Activated naive CD8-positive, alpha-beta T cell treated with anti-CD3 and anti-CD28 coated beads for 36 hours (primary cell): ENCODE measurements at regions not wholly inside any gene's neighbourhood (a gene's known extent, or its start where the extent isn't known, plus 50 kb on each side); places are given as distances from the start of the nearest gene placed in this dataset.

Source experiments
- DNase-seq: peaks from one replicate; pipeline ENCODE4 v3.0.0; 2021
- H3K27ac Mint-ChIP-seq: one replicate; pipeline ENCODE4 v1.8.0; 2022; ENCODE audit warnings: mild to moderate bottlenecking, moderate library complexity, mixed read lengths
- H3K27me3 Mint-ChIP-seq: one replicate; pipeline ENCODE4 v1.8.0; 2022; ENCODE audit warnings: mild to moderate bottlenecking, mixed read lengths
- H3K36me3 Mint-ChIP-seq: one replicate; pipeline ENCODE4 v1.8.0; 2021; ENCODE audit warnings: mild to moderate bottlenecking, mixed read lengths
- H3K4me1 Mint-ChIP-seq: one replicate; pipeline ENCODE4 v1.8.0; 2021; ENCODE audit warnings: mixed read lengths
- H3K4me3 Mint-ChIP-seq: one replicate; pipeline ENCODE4 v1.8.0; 2022; ENCODE audit warnings: mild to moderate bottlenecking, moderate library complexity, mixed read lengths
- H3K9me3 Mint-ChIP-seq: one replicate; pipeline ENCODE4 v1.8.0; 2022; ENCODE audit warnings: mixed read lengths

DNA sequence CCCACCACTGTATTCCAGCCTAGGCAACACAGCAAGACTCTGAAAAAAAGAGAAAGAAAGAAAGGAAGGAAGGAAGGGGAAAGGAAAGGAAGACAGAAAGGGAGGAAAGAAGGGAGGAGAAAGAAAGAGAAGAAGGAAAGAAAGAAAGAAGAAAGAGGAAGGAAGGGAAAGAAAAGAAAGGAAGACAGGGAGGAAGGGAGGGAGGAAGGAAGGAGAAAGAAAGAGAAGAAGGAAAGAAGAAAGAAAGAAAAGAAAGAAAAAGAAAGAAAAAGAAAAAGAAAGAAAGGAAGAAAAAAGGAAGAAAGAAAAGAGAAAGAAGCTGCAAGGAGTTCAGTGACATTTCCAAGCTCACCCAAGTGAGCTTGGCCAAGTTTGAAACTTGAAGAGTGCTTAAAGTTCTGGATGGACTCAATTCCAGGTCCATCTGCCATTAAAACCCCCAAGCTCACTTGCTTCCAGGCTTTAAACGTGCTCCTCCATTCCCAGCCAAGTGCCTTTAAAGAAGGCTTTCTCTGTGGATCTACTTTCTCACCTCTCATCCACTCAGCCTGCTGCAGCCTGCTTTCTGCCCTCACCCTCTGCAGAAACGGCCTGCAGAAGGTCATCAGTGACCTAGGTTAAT, 101.5 kb downstream of the VCPKMT start:
- Mint-ChIP-seq H3K36me3 (peaks cover 20% of the 10 kb centered on the region), H3K27ac (no peak overlapping the region), H3K9me3 (peaks cover 7% of the 10 kb centered on the region), H3K4me3 (no peak overlapping the region), H3K27me3 (no peaks in the 10 kb centered on the region), H3K4me1 (peaks cover 11% of the 10 kb centered on the region)
- no peak for DNase-seq

DNA sequence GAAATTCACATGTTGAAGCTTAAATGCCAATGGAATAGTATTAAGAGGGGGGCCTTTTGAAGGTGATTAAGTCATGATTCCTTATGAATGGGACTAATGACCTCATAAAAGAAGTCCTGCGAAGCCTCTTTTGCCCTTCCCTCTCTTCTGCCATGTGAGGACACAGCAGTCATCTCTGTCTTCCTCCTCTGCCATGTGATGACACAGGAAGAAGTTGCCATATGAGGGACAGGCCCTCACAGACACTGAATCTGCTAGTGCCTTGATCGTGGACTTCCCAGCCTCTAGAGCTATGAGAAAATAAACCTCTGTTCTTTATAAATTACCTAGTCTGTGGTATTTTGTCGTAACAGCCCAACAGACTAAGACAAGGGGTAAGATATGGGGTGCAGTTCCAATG, 100.7 kb downstream of the VCPKMT start:
- H3K4me1 Mint-ChIP-seq: peaks cover 11% of the 10 kb centered on the region
- H3K4me3 Mint-ChIP-seq: no peak overlapping the region
- peaks cover 24% of the 10 kb centered on the region for H3K36me3 Mint-ChIP-seq
- no peak overlapping the region for H3K27ac Mint-ChIP-seq
- DNase-seq: no peak
- H3K27me3 Mint-ChIP-seq: no peaks in the 10 kb centered on the region
- peaks cover 12% of the 10 kb centered on the region for H3K9me3 Mint-ChIP-seq

DNA sequence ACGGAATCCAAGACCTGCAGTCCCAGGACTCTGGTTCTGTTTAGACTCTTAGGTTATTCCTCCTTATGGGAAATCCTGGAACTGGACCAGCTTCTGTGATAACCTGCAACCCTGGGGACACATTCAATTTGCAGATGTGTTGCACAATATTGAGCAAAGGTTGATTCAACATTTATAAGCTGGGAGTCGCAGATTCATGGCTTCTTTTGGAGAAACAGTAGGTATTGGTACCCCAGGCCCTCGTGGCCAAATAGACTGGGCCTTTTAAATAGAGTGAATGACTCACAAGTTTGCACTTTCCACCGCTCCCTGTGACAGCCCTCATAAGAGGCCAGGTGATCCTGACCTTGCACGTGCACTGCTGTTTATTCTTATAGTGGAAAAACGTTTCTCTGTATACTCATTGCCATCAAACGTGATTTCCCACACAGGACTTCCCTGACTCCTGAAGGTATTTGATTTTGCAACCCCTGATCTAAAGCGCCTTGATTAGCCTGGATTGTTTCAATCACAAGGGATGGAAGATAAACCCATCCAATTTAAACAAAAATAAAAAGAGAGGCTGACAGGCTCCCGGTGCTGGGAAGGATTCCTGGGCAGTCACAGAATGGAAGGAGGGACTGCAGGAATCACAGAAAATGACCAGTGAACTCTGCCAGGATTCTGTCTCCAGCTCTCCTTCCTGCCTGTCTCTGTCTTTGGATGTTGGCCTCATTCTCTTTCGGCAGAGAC, 98.0 kb downstream of the VCPKMT start:
- H3K27me3 Mint-ChIP-seq: no peaks in the 10 kb centered on the region
- H3K36me3 Mint-ChIP-seq: peaks cover 37% of the 10 kb centered on the region
- H3K9me3 Mint-ChIP-seq: peaks cover 20% of the 10 kb centered on the region
- no peak for DNase-seq
- no peak overlapping the region for H3K27ac Mint-ChIP-seq
- H3K4me1 Mint-ChIP-seq: peaks cover 30% of the 10 kb centered on the region
- H3K4me3 Mint-ChIP-seq: no peak overlapping the region

DNA sequence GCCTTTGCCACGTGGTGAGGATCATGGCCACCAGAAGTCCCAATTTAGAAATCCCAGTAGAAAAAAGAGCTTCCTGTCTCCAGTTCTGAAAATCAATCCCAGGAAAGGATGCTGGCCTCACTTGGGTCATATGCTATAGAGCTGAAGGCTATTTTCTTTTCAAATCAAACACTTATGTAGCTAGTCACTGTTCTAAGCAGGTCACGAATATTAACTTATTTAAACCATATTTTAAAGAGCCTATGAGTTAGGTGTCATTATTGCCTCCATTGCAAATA, 97.5 kb downstream of the VCPKMT start:
- no peak overlapping the region for H3K27ac Mint-ChIP-seq

DNA sequence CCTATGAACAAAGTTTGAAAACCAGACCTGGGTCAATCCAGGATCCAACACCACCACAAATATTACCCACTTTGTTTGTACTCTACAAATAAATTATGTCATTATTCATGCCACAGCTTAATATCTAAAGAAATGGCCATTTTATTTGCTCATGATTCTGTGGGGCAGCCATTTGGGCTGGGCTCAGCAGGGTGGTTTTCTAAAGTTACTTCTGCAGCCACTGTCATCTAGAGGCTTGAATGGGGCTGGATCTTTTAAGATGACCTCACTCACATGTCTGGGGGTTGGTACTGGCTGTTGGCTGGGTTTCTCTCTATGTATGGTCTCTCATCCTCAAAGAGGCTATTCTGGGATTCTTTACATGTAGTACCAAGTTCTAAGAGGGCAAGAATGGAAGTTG, 96.2 kb downstream of the VCPKMT start:
- no peak for DNase-seq
- Mint-ChIP-seq H3K4me1 (peaks cover 32% of the 10 kb centered on the region), H3K27me3 (no peaks in the 10 kb centered on the region), H3K4me3 (no peak overlapping the region), H3K9me3 (peaks cover 20% of the 10 kb centered on the region), H3K27ac (no peak overlapping the region), H3K36me3 (peaks cover 37% of the 10 kb centered on the region)

More for the DNA sequence above, 97.5 kb downstream of the VCPKMT start:
- H3K27me3 Mint-ChIP-seq: no peaks in the 10 kb centered on the region
- H3K9me3 Mint-ChIP-seq: peaks cover 20% of the 10 kb centered on the region
- no peak overlapping the region for H3K4me3 Mint-ChIP-seq
- no peak for DNase-seq
- peaks cover 37% of the 10 kb centered on the region for H3K36me3 Mint-ChIP-seq
- H3K4me1 Mint-ChIP-seq: peaks cover 32% of the 10 kb centered on the region

DNA sequence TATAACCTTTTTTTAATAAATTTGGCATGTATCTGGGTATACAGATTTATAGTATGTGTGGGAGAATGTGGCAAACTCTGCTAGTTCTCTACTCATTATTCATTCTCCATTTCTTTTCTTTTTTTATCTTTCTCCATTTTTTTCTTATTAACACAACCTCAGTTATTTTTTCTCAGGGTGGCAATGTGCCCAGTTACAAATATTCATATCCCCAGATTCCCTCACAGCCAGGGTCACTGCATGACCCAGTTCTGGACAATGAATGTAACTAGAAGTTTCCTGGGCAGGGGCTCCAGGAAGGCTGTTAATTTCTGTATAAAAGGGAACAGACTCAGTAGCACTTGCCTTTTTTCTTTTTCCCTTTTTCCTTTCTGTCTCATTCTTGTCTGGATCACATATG, 95.6 kb downstream of the VCPKMT start:
- DNase-seq: no peak
- Mint-ChIP-seq H3K4me1 (peaks cover 31% of the 10 kb centered on the region), H3K4me3 (no peak overlapping the region), H3K27ac (peak overlapping the region; percentile 40), H3K36me3 (peaks cover 42% of the 10 kb centered on the region), H3K9me3 (peaks cover 26% of the 10 kb centered on the region), H3K27me3 (no peaks in the 10 kb centered on the region)

DNA sequence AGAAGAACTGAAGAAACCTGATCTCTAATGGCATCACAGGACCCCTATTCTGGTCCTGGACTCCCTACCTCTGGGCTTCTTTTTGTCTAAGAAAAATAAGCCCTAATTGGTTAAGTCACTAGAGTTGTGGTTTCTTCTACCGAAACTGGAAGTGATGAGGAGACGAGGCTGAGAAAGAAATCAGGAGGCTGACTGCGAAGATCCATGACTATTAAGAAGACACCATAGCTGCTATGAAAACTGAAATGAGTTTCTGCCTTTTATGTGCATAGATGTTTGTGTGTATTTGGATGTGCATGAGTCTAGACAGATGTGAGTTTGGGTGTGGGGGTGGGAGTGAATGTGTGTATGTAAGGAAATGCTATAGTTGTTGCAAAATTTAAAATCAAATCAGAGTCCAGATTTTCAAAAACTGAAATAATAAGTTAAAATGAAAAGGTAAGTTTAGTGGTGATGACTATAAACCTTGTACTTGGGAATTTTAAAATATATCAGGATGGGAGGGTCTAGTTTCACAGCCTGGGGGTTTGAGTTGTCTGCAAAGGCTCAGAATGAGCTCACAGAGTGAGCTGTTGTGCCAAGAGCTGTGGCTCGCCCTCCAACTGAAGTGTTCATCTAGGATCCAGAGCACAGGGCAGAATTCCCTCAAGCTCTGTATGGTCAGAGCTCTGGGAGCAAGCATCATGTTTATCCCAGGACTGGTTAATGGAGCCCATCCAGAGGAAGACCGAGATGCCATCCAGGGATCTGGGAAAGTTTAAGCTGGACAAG, 94.9 kb downstream of the VCPKMT start:
- Mint-ChIP-seq H3K4me3 (peak overlapping the region; percentile 7), H3K4me1 (peaks cover 24% of the 10 kb centered on the region), H3K27me3 (no peaks in the 10 kb centered on the region), H3K27ac (peak overlapping the region; percentile 40), H3K36me3 (peaks cover 39% of the 10 kb centered on the region), H3K9me3 (peaks cover 24% of the 10 kb centered on the region)
- DNase-seq: no peak

DNA sequence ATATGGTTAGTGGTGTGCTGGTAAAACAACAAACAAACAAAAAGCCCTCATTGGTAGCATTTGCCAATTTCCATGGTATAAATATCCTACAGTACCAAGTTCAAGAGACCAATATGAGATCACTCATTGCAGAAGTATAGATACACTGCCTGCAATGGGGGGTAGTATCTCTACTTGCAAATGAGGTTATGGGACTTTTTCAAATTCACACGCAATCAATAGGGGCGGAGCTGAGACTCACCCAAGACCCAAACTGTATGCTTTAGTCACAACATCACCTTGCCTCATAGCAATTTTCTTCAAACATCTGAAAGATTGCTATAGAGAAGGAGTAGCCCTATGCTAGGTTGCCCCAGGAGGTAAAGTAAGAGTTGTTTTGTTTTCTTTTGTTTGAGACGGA, 93.7 kb downstream of the VCPKMT start:
- Mint-ChIP-seq H3K27me3 (no peaks in the 10 kb centered on the region), H3K4me3 (no peak overlapping the region), H3K4me1 (peaks cover 23% of the 10 kb centered on the region), H3K36me3 (peaks cover 42% of the 10 kb centered on the region), H3K27ac (no peak overlapping the region), H3K9me3 (peaks cover 24% of the 10 kb centered on the region)
- DNase-seq: no peak

DNA sequence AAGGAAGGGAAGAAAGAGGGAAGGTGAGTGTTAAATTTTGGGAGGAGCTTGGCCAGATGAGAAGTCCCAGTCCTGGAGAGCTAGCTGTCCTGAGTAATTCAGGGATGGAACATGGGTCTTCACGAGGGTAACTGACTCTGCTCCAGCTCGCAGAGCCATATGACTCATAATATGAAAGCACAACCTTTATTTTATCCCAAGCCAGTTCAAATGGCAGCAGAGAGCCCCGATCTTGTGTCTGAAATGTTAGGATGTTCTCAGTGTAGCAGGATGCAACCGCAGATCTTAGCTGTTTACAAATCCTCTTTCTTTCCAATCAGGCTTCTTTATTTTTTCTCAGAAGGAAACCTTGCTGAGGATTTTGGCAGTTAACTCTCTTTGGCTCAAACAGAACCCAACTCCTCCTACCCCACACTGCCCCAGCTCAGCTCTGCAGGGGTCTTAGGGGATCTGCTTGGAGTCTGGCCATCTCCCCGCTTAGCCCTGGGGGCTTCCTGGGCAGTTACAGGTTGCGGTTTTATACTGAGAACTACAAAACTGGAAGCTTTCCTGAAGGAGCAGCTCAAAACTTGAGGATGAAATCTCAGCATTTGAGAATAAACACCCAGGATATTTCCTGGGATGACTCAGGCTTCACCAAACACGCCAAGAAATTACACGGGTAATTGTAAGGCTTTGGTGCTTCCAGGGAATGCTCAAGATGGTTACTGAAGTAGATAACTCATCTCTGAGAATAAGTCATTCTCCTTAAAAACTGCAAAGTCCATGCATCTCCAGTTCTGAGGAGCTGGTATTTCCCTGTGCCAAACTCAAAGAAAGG, 92.5 kb downstream of the VCPKMT start:
- H3K9me3 Mint-ChIP-seq: peaks cover 26% of the 10 kb centered on the region
- H3K4me3 Mint-ChIP-seq: no peak overlapping the region
- H3K4me1 Mint-ChIP-seq: peaks cover 23% of the 10 kb centered on the region
- DNase-seq: no peak
- H3K36me3 Mint-ChIP-seq: peaks cover 46% of the 10 kb centered on the region
- H3K27ac Mint-ChIP-seq: no peak overlapping the region
- no peaks in the 10 kb centered on the region for H3K27me3 Mint-ChIP-seq

DNA sequence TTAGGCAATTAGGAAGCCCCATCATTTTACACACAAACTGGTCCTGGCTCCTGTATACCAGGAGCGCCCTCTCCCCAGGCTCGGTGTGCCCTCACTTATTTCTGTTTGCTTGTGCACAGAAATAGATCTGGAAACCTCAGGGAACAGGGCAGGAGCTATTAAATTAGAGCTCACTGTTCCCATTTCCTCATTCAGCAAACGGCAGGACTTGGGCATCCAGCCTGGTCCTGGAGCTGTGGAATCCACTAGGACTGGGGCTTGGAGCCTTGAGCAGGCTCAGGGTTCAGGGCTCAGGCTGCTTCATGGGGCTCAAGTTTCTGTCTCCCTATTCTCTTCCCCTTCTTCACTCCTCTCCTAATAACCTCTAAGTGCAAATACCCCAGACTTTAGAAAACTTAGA, 91.3 kb downstream of the VCPKMT start:
- Mint-ChIP-seq H3K27ac (no peak overlapping the region), H3K4me3 (no peak overlapping the region), H3K9me3 (peaks cover 21% of the 10 kb centered on the region), H3K27me3 (no peaks in the 10 kb centered on the region), H3K4me1 (peaks cover 20% of the 10 kb centered on the region), H3K36me3 (peaks cover 42% of the 10 kb centered on the region)
- no peak for DNase-seq

DNA sequence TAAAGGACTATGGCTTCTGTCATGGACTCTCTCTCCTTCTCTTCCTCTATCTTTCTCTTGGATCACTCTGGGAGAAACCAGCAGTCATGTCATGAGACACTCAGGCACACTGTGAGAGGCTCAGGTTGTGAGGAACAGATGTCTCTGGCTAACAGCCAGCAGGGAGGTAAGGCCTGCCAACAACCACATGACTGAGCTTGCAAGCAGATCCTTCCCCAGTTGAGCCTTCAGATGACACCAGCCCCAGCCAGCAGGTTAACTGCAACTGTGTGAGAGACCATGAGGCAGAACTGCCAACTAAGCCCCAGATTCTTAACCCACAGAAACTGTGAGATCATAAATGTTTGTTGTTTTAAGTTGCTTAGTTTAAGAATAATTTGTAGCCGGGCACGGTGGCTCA, 90.6 kb downstream of the VCPKMT start:
- Mint-ChIP-seq H3K27me3 (no peaks in the 10 kb centered on the region), H3K27ac (peak overlapping the region; percentile 16), H3K36me3 (peaks cover 41% of the 10 kb centered on the region)

DNA sequence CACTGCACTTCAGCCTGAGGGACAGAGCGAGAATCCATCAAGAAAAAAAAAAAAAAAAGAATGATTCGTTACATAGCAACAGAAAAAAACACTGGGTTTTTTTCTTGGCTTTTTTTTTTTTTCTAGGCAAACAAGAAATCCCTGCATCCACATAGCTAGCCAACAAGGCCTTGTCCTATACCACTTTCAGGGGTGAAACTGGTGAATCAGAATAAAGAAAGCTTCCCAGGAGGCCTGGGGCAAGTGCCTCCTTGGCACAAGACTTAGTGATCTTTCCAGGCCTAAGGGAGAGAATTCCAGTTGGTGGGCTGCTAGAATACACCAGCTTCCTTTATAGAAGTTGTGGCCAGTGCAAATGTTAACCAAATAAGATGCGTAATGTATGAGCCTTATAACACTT, 90.0 kb downstream of the VCPKMT start:
- DNase-seq: no peak
- H3K4me3 Mint-ChIP-seq: no peak overlapping the region
- peaks cover 40% of the 10 kb centered on the region for H3K36me3 Mint-ChIP-seq
- H3K27ac Mint-ChIP-seq: no peak overlapping the region
- peaks cover 14% of the 10 kb centered on the region for H3K4me1 Mint-ChIP-seq
- H3K27me3 Mint-ChIP-seq: no peaks in the 10 kb centered on the region
- peaks cover 16% of the 10 kb centered on the region for H3K9me3 Mint-ChIP-seq

More for the DNA sequence above, 90.6 kb downstream of the VCPKMT start:
- Mint-ChIP-seq H3K9me3 (peaks cover 16% of the 10 kb centered on the region), H3K4me3 (no peak overlapping the region), H3K4me1 (peaks cover 20% of the 10 kb centered on the region)
- no peak for DNase-seq

DNA sequence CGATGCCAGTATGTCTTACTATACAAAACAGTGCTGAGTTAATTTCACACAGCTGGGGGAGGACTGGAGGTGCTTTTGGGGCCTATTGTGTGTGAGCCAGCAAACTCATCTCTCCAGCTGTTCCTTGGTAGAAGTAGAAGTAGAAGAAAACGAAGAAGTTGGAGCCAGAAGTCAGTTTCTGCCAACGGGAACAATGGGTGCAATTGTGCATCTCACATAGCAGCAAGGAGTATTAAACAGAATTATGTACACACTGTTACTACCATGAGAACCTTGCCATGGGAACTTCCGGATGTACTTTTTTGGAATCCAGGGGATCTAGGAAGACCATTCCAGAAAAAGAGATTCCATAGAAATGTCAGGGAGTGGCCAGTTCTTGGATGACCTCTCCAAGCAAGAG, 88.6 kb downstream of the VCPKMT start:
- H3K4me3 Mint-ChIP-seq: no peak overlapping the region
- peaks cover 13% of the 10 kb centered on the region for H3K9me3 Mint-ChIP-seq
- H3K4me1 Mint-ChIP-seq: peaks cover 5% of the 10 kb centered on the region
- H3K36me3 Mint-ChIP-seq: peaks cover 38% of the 10 kb centered on the region
- no peak overlapping the region for H3K27ac Mint-ChIP-seq
- DNase-seq: no peak
- no peaks in the 10 kb centered on the region for H3K27me3 Mint-ChIP-seq

DNA sequence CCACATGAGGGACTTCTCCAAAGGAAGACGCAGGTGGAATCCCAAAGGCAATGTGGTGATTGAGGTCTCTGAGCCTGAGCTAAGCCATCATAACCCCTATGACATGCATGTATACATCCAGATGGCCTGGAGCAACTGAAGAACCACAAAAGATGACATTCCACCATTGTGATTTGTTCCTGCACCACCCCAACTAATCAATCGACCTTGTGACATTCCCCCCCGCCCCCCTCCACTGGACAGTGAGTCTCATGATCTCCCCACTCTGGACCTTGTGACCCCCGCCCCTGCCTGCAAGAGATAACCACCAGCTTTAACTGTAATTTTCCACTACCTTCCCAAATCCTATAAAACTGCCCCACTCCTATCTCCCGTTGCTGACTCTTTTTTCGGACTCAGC, 87.9 kb downstream of the VCPKMT start:
- DNase-seq: no peak
- Mint-ChIP-seq H3K4me3 (no peak overlapping the region), H3K4me1 (peaks cover under 1% of the 10 kb centered on the region), H3K27ac (no peak overlapping the region), H3K27me3 (no peaks in the 10 kb centered on the region), H3K36me3 (peaks cover 38% of the 10 kb centered on the region), H3K9me3 (peaks cover 13% of the 10 kb centered on the region)

DNA sequence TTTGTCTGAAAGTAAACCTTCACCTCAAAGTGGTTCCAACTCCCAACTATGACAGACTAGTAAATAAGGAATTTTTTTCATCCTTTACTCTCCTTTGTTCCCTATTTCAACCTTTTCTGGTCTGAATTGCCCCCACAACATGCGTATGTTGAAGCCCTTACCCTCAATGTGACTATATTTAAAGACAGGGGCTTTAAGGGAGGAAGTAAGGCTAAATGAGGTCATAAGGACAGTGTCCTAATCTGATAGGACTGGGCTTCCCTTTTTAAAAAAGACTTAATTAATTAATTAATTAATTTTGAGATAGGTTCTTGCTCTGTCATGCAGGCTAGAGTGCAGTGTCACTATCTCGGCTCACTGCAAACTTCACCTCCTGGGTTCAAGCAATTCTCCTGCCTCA, 86.3 kb downstream of the VCPKMT start:
- no peak for DNase-seq
- H3K4me3 Mint-ChIP-seq: no peak overlapping the region
- peaks cover 13% of the 10 kb centered on the region for H3K9me3 Mint-ChIP-seq
- peak overlapping the region; percentile 18 for H3K27ac Mint-ChIP-seq
- H3K27me3 Mint-ChIP-seq: no peaks in the 10 kb centered on the region
- H3K36me3 Mint-ChIP-seq: peaks cover 38% of the 10 kb centered on the region
- H3K4me1 Mint-ChIP-seq: peaks cover 4% of the 10 kb centered on the region
